SH-SY5Y (cell line): ENCODE measurements at regions not wholly inside any gene's neighbourhood (a gene's known extent, or its start where the extent isn't known, plus 50 kb on each side); places are given as distances from the start of the nearest gene placed in this dataset.

Experiments used
- GATA2 ChIP-seq: IDR thresholded peaks from 2 replicates; pipeline ENCODE4 v1.6.1; 2011; ENCODE audit warnings: mild to moderate bottlenecking, low read depth, low read length
- GATA3 ChIP-seq: IDR thresholded peaks from 2 replicates; pipeline ENCODE4 v1.6.1; 2011; ENCODE audit warnings: low read depth, mild to moderate bottlenecking, low read length, moderate library complexity

DNA sequence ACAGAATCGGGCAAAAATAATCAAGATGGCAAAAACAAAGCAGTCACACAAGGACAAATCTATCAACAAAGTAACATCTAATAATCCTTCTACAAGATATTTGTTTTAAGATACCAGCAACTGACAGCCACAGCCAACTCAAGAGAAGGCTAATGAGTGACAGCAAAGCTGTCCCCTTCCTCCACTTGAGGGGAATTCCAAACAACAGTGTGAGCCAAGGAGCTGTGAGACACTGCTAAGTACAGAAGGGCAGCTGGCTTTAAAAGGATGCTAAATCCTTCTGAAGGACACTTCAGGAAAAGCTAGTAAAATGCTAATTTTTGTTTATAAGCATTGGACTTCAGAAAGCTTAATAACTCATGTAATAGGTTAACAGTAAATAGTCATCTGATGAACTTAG is 120.3 kb upstream of the GOLGA8J start:
- TF ChIP-seq GATA3 = no peak
- TF ChIP-seq GATA2 = no peak
